Choroid plexus epithelial cell (primary cell): ENCODE measurements at regions not wholly inside any gene's neighbourhood (a gene's known extent, or its start where the extent isn't known, plus 50 kb on each side); places are given as distances from the start of the nearest gene placed in this dataset.

Experiments
- DNase-seq: peaks from one replicate; pipeline ENCODE4 v3.0.0-alpha.2; 2010; ENCODE audit warnings: low read depth
- H3K4me3 ChIP-seq: 2 replicates; pipeline ENCODE4 v1.5.1; 2011; ENCODE audit warnings: low read depth, mild to moderate bottlenecking, control low read depth, low read length, moderate library complexity
- TF ChIP-seq, protein P1 (sequence below): conservative IDR thresholded peaks from 2 replicates; pipeline ENCODE4 v1.5.1; 2011; ENCODE audit warnings: low read depth, mild to moderate bottlenecking, control low read depth, inconsistent platforms, low read length, moderate library complexity

DNA sequence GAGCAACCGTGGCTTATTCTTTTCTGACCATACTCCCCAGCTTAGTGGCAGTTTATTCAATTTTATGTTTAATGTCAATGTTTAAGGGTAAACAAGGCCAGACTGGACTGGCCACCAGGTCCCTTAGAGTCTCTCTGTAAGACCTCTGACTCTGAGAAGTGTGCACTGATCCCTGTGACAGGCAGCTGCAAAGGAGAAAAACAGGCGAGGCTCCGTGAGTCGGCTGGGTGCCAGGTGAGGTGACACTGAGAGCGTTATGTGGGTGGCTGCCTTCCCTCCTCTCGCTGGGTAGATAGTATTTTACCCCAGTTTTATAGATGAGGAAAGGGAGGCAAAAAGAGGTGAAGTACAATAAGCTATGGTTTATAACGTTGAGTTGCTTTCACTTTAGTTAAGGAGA is 139.4 kb upstream of the HDAC4 start:
- DNase-seq: no peak
- H3K4me3 ChIP-seq: no peak overlapping the region
- TF ChIP-seq, protein P1, sequence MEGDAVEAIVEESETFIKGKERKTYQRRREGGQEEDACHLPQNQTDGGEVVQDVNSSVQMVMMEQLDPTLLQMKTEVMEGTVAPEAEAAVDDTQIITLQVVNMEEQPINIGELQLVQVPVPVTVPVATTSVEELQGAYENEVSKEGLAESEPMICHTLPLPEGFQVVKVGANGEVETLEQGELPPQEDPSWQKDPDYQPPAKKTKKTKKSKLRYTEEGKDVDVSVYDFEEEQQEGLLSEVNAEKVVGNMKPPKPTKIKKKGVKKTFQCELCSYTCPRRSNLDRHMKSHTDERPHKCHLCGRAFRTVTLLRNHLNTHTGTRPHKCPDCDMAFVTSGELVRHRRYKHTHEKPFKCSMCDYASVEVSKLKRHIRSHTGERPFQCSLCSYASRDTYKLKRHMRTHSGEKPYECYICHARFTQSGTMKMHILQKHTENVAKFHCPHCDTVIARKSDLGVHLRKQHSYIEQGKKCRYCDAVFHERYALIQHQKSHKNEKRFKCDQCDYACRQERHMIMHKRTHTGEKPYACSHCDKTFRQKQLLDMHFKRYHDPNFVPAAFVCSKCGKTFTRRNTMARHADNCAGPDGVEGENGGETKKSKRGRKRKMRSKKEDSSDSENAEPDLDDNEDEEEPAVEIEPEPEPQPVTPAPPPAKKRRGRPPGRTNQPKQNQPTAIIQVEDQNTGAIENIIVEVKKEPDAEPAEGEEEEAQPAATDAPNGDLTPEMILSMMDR: no peak

DNA sequence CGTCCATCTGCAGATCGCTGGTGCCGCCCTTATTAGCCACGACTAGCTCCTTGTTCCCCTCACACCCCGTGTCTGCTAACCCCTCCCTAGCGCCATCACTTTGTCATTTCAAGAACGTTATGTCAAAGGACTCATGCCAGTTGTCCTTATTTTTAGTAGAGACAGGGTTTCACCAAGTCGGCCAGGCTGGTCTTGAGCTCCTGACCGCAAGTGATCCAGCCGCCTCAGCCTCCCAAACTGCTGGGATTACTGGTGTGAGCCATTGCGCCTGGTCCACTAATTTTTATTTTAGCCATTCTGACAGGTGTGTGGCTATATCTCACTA is 138.9 kb upstream of the HDAC4 start:
- H3K4me3 ChIP-seq: no peak overlapping the region
- DNase-seq: no peak
- TF ChIP-seq, protein P1: no peak

DNA sequence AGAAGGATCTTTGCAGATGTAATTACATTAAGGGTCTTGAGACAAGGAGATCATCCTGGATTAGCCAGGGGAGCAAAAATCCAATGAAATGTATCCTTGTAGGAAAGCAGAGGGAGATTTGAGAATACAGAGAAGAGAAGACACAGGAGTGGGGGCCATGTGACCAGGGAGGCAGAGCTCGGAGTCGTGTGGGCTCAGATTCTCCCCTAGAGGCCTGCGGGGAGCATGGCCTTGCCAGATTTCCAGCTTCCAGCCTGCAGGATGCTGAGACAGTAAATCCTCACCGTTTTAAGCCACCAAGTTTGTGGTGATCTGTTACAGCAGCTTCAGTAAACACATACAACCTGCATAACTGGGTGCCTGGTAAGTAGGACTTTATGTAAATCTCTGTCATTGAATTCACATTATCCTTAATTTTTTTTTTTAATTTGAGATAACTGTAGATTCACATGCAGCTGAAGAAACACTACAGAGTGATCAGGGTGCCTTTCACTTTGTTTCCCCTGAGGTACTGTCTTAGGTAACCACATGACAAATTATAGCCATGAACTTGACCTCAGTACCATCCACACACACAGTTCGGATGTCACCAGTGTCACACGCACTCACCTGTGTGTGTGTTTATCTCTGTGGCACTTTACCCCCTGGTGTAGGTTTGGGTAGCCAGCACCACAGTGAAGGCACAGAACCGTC is 138.4 kb upstream of the HDAC4 start:
- no peak overlapping the region for H3K4me3 ChIP-seq
- DNase-seq: no peak
- TF ChIP-seq, protein P1: no peak

DNA sequence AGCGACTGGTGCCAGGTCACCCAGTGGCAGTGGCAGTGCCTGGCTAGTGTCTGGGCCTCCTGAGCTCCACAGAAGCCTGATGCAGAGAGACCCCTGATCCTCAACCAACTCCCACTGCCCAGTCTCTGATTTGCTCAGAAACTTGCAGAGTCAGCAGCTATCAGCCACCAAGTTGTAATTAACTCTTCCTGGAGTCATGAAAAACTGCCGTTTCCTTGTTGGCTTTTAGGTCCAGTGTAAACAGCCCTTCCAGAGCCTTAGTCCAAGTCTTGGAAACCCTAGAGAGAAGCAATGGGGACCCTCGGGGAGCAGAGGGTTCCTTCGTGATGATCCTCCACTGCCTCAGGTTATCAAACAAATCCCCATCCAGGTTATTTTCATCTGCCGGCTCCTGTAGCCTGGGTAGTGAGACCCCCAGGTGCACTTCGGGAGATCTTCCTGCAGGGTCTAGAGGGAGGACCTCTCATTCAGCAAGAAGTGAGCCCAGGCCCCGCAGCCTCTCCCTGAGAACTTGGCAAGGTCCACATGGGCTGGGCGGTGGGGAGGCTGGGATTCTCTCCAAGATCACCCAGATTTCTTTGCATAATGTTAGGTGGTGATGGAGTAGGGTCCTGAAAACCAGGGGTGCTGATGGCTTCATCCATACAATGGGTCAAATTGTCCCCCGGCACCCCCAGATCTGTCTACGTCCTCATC is 137.7 kb upstream of the HDAC4 start:
- DNase-seq: no peak
- TF ChIP-seq, protein P1: no peak
- H3K4me3 ChIP-seq: no peak overlapping the region

DNA sequence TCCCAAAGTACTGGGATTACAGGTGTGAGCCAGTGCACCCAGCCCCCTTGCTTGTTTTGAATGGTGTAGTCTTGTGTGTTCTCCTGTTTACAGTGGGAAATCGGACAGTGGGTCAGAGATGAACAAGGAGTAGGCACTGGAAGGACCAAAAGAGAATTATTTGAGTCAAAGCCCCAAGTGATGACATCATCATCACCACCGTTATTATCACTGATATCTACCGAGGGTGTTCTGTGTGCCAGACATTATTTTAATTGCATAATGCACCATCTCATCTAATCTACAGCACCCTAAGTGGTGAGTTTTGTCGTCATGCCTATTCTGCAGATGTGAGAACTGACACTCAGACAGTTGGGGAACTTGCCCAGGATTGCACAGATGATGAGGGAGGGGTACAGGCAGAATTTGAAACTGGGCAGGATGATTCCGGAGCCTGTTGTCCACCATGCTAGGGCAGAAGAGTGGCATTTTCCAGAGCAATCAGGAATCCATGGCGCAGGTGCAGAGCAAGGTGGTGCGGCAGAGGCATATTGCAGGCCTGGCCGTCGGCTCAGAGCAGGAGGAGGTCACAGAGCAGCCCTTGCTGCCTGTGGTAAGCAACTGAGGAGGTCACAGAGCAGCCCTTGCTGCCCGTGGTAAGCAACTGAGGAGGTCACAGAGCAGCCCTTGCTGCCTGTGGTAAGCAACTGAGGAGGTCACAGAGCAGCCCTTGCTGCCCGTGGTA is 137.0 kb upstream of the HDAC4 start:
- TF ChIP-seq, protein P1: no peak
- no peak overlapping the region for H3K4me3 ChIP-seq
- DNase-seq: no peak

DNA sequence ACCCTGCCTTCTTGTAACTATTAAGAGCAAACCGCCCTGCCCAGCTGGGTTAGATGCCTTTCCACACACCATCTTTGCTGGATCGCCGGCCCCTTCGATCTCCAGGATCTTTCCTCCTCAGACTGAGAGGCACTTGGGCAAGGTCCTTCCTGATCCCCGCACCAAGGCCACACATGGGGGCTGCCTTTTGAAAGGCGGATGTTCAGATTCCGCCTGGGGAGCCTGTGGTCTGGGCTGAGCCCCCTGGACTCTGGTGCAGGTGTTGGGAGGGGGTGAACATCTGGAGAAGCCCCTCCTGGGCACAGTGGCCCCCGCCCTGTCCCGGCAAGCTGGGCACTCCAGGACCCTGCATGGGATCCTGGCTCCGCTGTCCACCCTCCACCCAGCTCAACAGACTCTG is 135.4 kb upstream of the HDAC4 start:
- no peak for DNase-seq
- TF ChIP-seq, protein P1: no peak
- H3K4me3 ChIP-seq: no peak overlapping the region
